Liver (tissue), 7 donors: ENCODE measurements at regions not wholly inside any gene's neighbourhood (a gene's known extent, or its start where the extent isn't known, plus 50 kb on each side); places are given as distances from the start of the nearest gene placed in this dataset.

Experiments used
- DNase-seq: peaks from one replicate; pipeline ENCODE4 v3.0.0-alpha.2; 2017; ENCODE audit warnings: low spot score
- H3K27ac ChIP-seq, 2 donors: one replicate each; pipeline ENCODE4 v1.7.0; 2013; ENCODE audit warnings: inconsistent platforms in 2 of 2, low read length in 2 of 2, control low read depth in 1 of 2, low read depth in 1 of 2, mild to moderate bottlenecking in 1 of 2
- H3K27me3 ChIP-seq, 4 donors: one replicate each; pipeline versions ENCODE4 v1.6.1 to v1.7.0; 2013; ENCODE audit warnings: low read length in 3 of 4, inconsistent platforms in 1 of 4, mild to moderate bottlenecking in 1 of 4, moderate library complexity in 1 of 4; ENCODE audit not compliant: control insufficient read depth in 4 of 4, insufficient read depth in 4 of 4
- H3K36me3 ChIP-seq, 4 donors: one replicate each; pipeline versions ENCODE4 v1.6.1 to v1.7.0; 2013; ENCODE audit warnings: low read length in 3 of 4, mild to moderate bottlenecking in 3 of 4, low read depth in 1 of 4, moderate library complexity in 1 of 4; ENCODE audit not compliant: control insufficient read depth in 4 of 4, insufficient read depth in 3 of 4
- H3K4me1 ChIP-seq, 4 donors: one replicate each; pipeline versions ENCODE4 v1.6.1 to v1.7.0; 2013; ENCODE audit warnings: low read length in 3 of 4, mild to moderate bottlenecking in 3 of 4, moderate library complexity in 1 of 4; ENCODE audit not compliant: control insufficient read depth in 4 of 4, insufficient read depth in 4 of 4
- H3K4me3 ChIP-seq, 3 donors: one replicate each; pipeline versions ENCODE4 v1.6.1 to v1.7.0; 2013; ENCODE audit warnings: low read length in 3 of 3, control low read depth in 1 of 3, low read depth in 1 of 3, mild to moderate bottlenecking in 1 of 3
- H3K9ac ChIP-seq, 2 donors: one replicate each; pipeline ENCODE4 v1.7.0; 2013; ENCODE audit warnings: low read length in 2 of 2, mild to moderate bottlenecking in 2 of 2, moderate library complexity in 2 of 2, control low read depth in 1 of 2, low read depth in 1 of 2
- H3K9me3 ChIP-seq, 4 donors: one replicate each; pipeline versions ENCODE4 v1.6.1 to v1.7.0; 2013; ENCODE audit warnings: low read length in 3 of 4; ENCODE audit not compliant: control insufficient read depth in 4 of 4
- EGR1 ChIP-seq, 2 donors: IDR thresholded peaks; 2 replicates each; pipeline ENCODE4 v1.6.1; 2016 to 2018; ENCODE audit warnings: antibody characterized with exemption in 2 of 2, low read depth in 2 of 2
- FOXA1 ChIP-seq: IDR thresholded peaks from 2 replicates; pipeline ENCODE4 v1.6.1; 2016; ENCODE audit warnings: antibody characterized with exemption
- FOXA2 ChIP-seq: IDR thresholded peaks from 2 replicates; pipeline ENCODE4 v1.6.1; 2016; ENCODE audit warnings: antibody characterized with exemption
- GABPA ChIP-seq, 2 donors: IDR thresholded peaks in 1 of 2; conservative IDR thresholded peaks in 1 of 2; 2 replicates each; pipeline ENCODE4 v1.6.1; 2016; ENCODE audit warnings: antibody characterized with exemption in 2 of 2, mild to moderate bottlenecking in 1 of 2, moderate library complexity in 1 of 2
- HNF4A ChIP-seq, 2 donors: conservative IDR thresholded peaks; 2 replicates each; pipeline ENCODE4 v1.6.1; 2016; ENCODE audit warnings: antibody characterized with exemption in 2 of 2, mild to moderate bottlenecking in 2 of 2
- HNF4G ChIP-seq: IDR thresholded peaks from 2 replicates; pipeline ENCODE4 v1.6.1; 2016; ENCODE audit warnings: antibody characterized with exemption
- JUND ChIP-seq, 2 donors: IDR thresholded peaks; 2 replicates each; pipeline ENCODE4 v1.6.1; 2016; ENCODE audit warnings: antibody characterized with exemption in 2 of 2
- NR2F2 ChIP-seq: IDR thresholded peaks from 2 replicates; pipeline ENCODE4 v1.6.1; 2016; ENCODE audit warnings: antibody characterized with exemption
- RAD21 ChIP-seq, 2 donors: IDR thresholded peaks; 2 replicates each; pipeline ENCODE4 v1.6.1; 2016; ENCODE audit warnings: antibody characterized with exemption in 2 of 2, mild to moderate bottlenecking in 2 of 2
- RXRA ChIP-seq, 2 donors: IDR thresholded peaks; 2 replicates each; pipeline ENCODE4 v1.6.1; 2017 to 2018; ENCODE audit warnings: antibody characterized with exemption in 2 of 2, mild to moderate bottlenecking in 1 of 2
- SP1 ChIP-seq: IDR thresholded peaks from 2 replicates; pipeline ENCODE4 v1.6.1; 2018; ENCODE audit warnings: antibody characterized with exemption, mild to moderate bottlenecking
- TAF1 ChIP-seq: conservative IDR thresholded peaks from 2 replicates; pipeline ENCODE4 v1.6.1; 2016; ENCODE audit warnings: antibody characterized with exemption, mild to moderate bottlenecking
- YY1 ChIP-seq: IDR thresholded peaks from 2 replicates; pipeline ENCODE4 v1.6.1; 2016; ENCODE audit warnings: antibody characterized with exemption, mild to moderate bottlenecking
- TF ChIP-seq, protein P1 (sequence below): fragments of 150-350 bp; IDR thresholded peaks from 2 replicates; pipeline ENCODE4 v1.5.1; 2017; ENCODE audit warnings: improper control_type of control experiment, low read depth, low read length; ENCODE audit not compliant: missing input control
- TF ChIP-seq, protein P2 (sequence below): IDR thresholded peaks from 2 replicates; pipeline ENCODE4 v1.6.1; 2016; ENCODE audit warnings: antibody characterized with exemption
- TF ChIP-seq, protein P3 (sequence below): IDR thresholded peaks from 2 replicates; pipeline ENCODE4 v1.6.1; 2016; ENCODE audit warnings: antibody characterized with exemption, mild to moderate bottlenecking
- TF ChIP-seq, protein P4 (sequence below): IDR thresholded peaks from 2 replicates; pipeline ENCODE4 v1.6.1; 2016; ENCODE audit warnings: antibody characterized with exemption
- TF ChIP-seq, protein P5 (sequence below): IDR thresholded peaks from 2 replicates; pipeline ENCODE4 v1.6.1; 2016; ENCODE audit warnings: antibody characterized with exemption
- donor health status: healthy.
- donor health status: healthy.
- donor health status: healthy.
- donor health status: healthy.

DNA sequence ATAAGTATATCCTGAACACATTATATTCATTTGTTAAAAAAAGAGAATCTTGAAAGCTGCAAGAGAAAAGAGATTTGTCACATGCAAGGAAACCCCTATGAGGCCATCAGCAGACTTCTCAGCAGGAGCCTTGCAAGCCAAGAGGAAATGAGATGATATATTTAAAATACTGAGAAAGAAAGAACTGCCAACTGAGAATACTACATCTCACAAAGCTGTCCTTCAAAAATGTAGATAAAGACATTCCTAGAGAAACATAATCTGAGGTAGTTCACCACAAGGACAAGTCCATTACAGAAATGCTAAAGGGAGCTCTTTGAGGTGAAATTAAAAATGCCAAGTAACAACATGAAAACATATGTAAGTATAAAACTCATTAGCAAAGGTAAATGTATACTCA lies 224.4 kb upstream of the MBL2 start:
- no peaks in the 10 kb centered on the region for H3K9me3 ChIP-seq
- H3K27ac ChIP-seq, result no peak overlapping the region
- H3K4me3 ChIP-seq, result no peak overlapping the region
- no peaks in the 10 kb centered on the region for H3K27me3 ChIP-seq
- no peaks in the 10 kb centered on the region for H3K36me3 ChIP-seq
- no peak for DNase-seq
- H3K9ac ChIP-seq, result no peak overlapping the region
- TF ChIP-seq FOXA1 (no peak), HNF4G (no peak), YY1 (no peak), SP1 (no peak), RXRA (IDR thresholded peaks at IDR 0.05) (no peak), RAD21 (IDR thresholded peaks at IDR 0.05) (no peak), HNF4A (conservative IDR thresholded peaks at IDR 0.05) (no peak)
- TF ChIP-seq, protein P1, sequence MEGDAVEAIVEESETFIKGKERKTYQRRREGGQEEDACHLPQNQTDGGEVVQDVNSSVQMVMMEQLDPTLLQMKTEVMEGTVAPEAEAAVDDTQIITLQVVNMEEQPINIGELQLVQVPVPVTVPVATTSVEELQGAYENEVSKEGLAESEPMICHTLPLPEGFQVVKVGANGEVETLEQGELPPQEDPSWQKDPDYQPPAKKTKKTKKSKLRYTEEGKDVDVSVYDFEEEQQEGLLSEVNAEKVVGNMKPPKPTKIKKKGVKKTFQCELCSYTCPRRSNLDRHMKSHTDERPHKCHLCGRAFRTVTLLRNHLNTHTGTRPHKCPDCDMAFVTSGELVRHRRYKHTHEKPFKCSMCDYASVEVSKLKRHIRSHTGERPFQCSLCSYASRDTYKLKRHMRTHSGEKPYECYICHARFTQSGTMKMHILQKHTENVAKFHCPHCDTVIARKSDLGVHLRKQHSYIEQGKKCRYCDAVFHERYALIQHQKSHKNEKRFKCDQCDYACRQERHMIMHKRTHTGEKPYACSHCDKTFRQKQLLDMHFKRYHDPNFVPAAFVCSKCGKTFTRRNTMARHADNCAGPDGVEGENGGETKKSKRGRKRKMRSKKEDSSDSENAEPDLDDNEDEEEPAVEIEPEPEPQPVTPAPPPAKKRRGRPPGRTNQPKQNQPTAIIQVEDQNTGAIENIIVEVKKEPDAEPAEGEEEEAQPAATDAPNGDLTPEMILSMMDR, result no peak
- TF ChIP-seq, protein P2, sequence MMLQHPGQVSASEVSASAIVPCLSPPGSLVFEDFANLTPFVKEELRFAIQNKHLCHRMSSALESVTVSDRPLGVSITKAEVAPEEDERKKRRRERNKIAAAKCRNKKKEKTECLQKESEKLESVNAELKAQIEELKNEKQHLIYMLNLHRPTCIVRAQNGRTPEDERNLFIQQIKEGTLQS, result no peak
- H3K4me1 ChIP-seq, result peaks cover 0 to 20% (median 13%) of the 10 kb centered on the region in 4 donors

DNA sequence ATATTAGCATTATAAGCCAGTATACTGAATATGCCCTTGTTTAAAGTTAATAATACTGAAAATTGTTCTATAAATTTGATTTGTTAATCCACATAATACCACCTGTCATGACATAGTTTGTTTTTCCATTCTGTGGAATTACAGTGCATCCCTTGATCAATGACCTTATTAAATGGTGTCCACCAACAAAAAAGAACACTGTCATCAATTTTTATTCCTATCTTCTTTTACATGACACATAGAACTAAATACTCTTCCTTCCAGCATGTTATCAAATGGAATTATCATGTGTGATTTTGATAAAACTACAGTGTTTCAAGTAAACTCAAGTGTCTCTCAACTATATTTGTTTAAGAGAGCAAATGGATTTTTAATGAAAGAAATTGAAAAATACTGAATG lies 221.8 kb upstream of the MBL2 start:
- Histone ChIP-seq H3K4me3 (no peak overlapping the region), H3K27me3 (no peaks in the 10 kb centered on the region), H3K4me1 (peaks cover 0 to 7% (median 2%) of the 10 kb centered on the region in 4 donors), H3K27ac (no peak overlapping the region), H3K36me3 (no peaks in the 10 kb centered on the region), H3K9me3 (no peaks in the 10 kb centered on the region), H3K9ac (no peak overlapping the region)
- no peak for DNase-seq
- no peak for TF ChIP-seq FOXA1
- TF ChIP-seq JUND (IDR thresholded peaks at IDR 0.05), result no peak
- TF ChIP-seq, protein P1, result no peak
- TF ChIP-seq, protein P3, sequence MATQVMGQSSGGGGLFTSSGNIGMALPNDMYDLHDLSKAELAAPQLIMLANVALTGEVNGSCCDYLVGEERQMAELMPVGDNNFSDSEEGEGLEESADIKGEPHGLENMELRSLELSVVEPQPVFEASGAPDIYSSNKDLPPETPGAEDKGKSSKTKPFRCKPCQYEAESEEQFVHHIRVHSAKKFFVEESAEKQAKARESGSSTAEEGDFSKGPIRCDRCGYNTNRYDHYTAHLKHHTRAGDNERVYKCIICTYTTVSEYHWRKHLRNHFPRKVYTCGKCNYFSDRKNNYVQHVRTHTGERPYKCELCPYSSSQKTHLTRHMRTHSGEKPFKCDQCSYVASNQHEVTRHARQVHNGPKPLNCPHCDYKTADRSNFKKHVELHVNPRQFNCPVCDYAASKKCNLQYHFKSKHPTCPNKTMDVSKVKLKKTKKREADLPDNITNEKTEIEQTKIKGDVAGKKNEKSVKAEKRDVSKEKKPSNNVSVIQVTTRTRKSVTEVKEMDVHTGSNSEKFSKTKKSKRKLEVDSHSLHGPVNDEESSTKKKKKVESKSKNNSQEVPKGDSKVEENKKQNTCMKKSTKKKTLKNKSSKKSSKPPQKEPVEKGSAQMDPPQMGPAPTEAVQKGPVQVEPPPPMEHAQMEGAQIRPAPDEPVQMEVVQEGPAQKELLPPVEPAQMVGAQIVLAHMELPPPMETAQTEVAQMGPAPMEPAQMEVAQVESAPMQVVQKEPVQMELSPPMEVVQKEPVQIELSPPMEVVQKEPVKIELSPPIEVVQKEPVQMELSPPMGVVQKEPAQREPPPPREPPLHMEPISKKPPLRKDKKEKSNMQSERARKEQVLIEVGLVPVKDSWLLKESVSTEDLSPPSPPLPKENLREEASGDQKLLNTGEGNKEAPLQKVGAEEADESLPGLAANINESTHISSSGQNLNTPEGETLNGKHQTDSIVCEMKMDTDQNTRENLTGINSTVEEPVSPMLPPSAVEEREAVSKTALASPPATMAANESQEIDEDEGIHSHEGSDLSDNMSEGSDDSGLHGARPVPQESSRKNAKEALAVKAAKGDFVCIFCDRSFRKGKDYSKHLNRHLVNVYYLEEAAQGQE, result no peak
- TF ChIP-seq RAD21 (IDR thresholded peaks at IDR 0.05), result no peak
- TF ChIP-seq FOXA2, result no peak
- no peak for TF ChIP-seq EGR1 (IDR thresholded peaks at IDR 0.05; ENCODE audit: low read depth in 2 of 2)
- no peak for TF ChIP-seq RXRA (IDR thresholded peaks at IDR 0.05)
- TF ChIP-seq, protein P4, sequence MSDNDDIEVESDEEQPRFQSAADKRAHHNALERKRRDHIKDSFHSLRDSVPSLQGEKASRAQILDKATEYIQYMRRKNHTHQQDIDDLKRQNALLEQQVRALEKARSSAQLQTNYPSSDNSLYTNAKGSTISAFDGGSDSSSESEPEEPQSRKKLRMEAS, result no peak
- TF ChIP-seq YY1, result no peak
- no peak for TF ChIP-seq SP1
- no peak for TF ChIP-seq HNF4A (conservative IDR thresholded peaks at IDR 0.05)
- TF ChIP-seq, protein P2, result no peak
- no peak for TF ChIP-seq TAF1
- TF ChIP-seq, protein P5, sequence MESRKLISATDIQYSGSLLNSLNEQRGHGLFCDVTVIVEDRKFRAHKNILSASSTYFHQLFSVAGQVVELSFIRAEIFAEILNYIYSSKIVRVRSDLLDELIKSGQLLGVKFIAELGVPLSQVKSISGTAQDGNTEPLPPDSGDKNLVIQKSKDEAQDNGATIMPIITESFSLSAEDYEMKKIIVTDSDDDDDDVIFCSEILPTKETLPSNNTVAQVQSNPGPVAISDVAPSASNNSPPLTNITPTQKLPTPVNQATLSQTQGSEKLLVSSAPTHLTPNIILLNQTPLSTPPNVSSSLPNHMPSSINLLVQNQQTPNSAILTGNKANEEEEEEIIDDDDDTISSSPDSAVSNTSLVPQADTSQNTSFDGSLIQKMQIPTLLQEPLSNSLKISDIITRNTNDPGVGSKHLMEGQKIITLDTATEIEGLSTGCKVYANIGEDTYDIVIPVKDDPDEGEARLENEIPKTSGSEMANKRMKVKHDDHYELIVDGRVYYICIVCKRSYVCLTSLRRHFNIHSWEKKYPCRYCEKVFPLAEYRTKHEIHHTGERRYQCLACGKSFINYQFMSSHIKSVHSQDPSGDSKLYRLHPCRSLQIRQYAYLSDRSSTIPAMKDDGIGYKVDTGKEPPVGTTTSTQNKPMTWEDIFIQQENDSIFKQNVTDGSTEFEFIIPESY, result no peak
- no peak for TF ChIP-seq NR2F2
- TF ChIP-seq GABPA (IDR thresholded peaks at IDR 0.05 in 1 of 2, conservative IDR thresholded peaks at IDR 0.05 in 1 of 2), result no peak
- no peak for TF ChIP-seq HNF4G
